GM18505 (cell line): ENCODE measurements at regions not wholly inside any gene's neighbourhood (a gene's known extent, or its start where the extent isn't known, plus 50 kb on each side); places are given as distances from the start of the nearest gene placed in this dataset.
"Not testable (repeated sequence)": the region's sequence is repeated elsewhere in the genome, so short reads cannot be mapped to it uniquely, and the experiment has no call there.

Experiments used
- ATAC-seq: cut with Tn5 transposase; IDR thresholded peaks from one replicate; pipeline ENCODE4 v1.9.1; 2021; ENCODE audit not compliant: unreplicated experiment
- POLR2A ChIP-seq: IDR thresholded peaks from 4 replicates; pipeline ENCODE4 v1.6.1; 2011; ENCODE audit warnings: borderline replicate concordance; ENCODE audit not compliant: insufficient read depth, insufficient read length; ENCODE audit errors: extremely low read depth

DNA sequence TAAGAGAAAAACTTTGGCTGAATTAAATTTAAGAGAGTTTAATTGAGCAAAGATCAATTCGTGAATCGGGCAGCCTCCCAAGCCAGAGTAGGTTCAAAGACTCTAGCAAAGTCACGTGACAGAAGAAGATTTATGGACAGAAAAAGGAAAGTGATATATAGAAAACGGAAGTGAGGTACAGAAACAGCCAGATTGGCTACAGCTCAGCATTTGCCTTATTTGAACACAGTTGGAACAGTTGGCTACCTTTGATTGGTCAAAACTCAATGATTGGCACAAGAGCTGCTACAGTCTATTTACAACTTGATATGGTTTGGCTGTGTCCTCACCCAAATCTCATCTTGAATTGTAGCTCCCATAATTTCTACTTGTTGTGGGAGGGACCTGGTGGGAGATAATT lies 102.6 kb downstream of the PLG start:
- no peak for TF ChIP-seq POLR2A
- no peak for ATAC-seq

DNA sequence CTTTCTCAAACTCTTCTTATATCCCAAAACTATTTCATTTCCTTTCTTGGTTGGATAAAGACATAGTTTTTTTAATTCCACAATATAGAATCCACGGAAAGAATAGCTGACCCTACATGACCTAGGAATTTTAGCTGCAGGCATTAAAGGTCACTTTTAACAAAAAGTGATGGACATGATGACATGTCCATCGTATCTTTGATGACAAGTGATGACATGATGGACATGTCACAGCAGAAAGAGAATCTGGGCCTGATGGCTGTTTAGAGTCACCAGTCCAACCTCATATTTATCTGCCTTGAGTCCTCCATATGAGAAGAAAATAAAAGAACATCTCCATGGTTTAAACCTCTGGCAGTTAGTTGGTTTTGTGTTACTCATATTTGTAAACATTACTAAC lies 106.2 kb downstream of the PLG start:
- no peak for TF ChIP-seq POLR2A
- ATAC-seq: no peak

DNA sequence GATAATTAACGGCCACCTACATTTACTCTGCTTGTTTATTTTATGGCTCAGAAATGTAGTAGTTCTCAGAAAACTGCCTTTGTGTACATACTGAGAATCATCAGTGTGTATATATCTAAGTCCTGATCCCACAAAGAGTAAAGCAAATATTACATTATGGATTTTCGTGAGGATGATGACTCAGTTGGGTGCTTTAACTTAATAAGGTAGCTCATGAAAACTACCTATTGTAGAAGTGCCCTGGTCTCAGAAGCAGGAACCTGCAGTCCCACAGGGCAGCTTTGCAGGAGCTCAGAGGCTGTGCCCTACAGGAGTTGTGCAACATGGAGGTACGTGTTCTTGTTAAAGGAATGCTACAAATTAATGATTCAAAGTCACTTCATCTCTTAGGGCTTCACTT lies 108.2 kb downstream of the PLG start:
- no peak for ATAC-seq
- TF ChIP-seq POLR2A: no peak

DNA sequence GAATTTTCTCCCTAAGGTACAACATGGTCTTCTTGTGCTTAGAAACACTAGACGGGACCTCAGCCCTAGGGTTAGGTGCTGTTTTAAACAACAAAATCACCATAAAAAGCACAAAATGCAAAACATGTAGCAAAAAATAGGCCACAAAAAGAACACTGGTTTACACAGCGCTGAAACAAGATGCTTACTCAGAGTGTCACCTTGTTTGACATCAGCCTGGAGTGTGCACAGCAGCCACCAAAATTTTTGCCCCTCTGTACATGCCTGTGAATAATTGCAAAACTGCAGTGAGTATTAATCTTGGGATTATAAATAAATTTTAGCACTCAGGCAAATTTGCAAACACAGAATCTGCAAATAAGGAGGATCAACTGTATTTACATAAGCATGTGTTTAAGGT lies 110.1 kb downstream of the PLG start:
- no peak for ATAC-seq

DNA sequence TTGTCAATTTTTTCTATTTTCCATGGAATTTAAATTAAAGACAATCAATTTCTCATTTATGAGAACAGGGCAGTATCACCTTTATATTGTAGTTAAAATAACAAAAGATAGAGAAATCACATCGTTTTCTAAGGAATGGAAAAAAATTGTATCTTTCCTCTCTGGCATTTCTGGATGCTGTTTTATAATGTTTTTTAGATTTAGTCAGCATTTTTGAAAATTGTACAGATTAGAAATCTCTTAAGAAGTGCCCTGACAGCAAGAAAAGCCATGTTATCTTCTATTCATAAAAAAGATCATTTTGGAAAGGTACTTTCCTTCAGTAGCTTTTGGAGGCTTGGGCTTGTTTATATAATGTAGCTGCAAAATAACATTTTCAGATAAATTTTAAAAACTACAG lies 116.9 kb downstream of the PLG start:
- ATAC-seq: no peak
- TF ChIP-seq POLR2A: no peak

More for the DNA sequence above, 110.1 kb downstream of the PLG start:
- TF ChIP-seq POLR2A: no peak

DNA sequence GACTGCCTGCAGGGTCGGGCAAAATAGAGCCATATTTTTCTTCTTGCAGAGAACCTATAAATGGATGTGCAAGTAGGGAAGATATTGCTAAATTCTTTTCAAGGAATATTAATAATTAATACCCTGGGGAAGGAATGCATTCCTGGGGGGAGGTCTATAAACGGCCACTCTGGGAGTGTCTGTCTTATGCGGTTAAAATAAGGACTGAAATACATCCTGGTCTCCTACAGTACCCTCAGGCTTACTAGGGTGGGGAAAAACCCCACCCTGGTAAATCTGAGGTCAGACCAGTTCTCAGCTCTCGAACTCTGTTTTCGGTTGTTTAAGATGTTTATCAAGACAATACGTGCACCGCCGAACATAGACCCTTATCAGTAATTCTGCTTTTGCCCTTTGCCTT lies 118.6 kb downstream of the PLG start:
- ATAC-seq: not testable (repeated sequence)

DNA sequence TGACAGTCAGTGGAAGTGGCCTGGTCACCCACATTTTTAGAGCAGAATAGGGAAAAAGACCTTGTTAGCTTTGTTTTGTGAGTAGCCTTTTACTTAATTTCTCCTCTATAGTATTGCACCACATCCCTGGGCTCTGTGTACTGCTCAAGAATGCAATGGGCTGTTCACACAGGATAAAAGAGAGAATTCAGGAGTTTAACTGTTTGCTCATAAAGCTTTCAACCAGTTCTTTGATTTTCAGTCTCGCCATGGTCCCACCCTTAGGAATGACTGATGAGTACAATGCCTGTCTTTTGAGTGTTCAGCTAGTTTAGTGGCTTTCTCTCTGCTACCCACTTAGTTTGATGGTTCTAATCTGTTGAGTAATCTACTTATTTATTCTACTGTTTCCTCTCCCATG lies 129.7 kb downstream of the PLG start:
- TF ChIP-seq POLR2A: no peak
- ATAC-seq: no peak

DNA sequence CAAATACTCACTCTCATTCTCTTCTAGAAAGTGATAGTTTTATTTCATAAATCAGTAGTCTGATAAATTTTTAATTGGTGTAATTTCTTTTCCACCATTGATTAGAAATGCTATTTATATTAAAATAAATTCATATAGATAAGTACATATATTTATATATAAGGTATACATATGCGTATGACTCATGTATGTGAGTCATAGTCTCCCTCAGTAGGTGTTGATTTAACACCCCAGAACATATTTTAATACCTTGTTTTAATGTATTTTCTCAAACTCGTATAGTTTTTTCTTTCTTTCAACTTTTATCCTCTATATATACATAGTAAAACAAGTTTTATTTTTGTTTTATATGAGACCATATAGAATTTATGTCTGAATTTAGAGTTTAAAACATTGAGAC lies 130.4 kb downstream of the PLG start:
- ATAC-seq: no peak
- TF ChIP-seq POLR2A: no peak

DNA sequence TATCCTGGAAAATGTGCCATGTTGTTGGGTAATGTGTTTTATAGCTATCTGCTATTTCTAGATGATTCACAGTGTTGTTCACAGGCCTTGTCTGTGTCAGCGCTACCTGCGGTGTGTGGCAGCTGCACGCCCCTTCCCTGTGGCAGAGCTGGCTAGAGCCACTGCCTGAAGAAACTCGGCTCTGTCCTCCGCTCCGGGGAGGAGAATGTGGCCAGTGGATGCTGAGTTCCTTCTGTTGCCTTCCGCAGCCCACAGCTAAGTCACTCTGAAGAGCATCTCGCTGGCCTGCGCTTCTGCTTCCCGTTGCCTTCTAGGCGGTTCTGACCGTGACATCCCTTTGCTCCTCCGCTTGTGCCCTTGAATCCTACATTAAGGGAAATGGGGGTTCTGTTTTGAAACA lies 135.1 kb downstream of the PLG start:
- no peak for ATAC-seq
- no peak for TF ChIP-seq POLR2A

DNA sequence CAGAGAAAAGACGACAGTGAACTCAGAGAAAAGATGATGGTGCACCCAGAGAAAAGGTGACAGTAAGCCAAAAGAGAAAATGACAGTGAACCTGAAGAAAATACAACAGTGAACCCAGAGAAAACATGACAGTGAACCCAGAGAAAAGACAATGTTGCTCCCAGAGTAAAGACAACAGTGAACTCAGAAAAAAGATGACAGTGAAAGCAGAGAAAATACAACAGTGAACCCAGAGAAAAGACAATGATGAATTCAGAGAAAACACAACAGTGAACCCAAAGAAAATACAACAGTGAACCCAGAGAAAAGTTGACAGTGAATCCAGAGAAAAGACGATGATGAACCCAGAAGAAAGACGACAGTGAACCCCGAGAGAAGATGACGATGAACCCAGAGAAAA lies 140.5 kb upstream of the MAP3K4 start:
- no peak for ATAC-seq
- TF ChIP-seq POLR2A: no peak

DNA sequence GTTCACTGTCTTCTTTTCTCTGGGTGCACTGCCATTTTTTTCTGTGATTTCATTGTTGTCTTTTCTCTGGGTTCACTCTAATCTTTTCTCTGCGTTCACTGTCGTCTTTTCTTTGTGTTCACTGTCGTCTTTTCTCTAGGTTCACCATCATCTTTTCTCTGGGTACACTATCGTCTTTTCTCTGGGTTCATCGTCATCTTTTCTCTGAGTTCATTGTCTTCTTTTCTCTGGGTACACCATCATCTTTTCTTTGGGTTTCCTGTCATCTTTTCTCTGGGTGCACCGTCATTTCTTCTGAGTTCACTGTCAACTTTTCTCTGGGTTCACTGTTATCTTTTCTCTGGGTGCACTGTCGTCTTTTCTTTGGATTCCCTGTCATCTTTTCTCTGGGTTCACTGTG lies 137.6 kb upstream of the MAP3K4 start:
- TF ChIP-seq POLR2A: no peak
- no peak for ATAC-seq

DNA sequence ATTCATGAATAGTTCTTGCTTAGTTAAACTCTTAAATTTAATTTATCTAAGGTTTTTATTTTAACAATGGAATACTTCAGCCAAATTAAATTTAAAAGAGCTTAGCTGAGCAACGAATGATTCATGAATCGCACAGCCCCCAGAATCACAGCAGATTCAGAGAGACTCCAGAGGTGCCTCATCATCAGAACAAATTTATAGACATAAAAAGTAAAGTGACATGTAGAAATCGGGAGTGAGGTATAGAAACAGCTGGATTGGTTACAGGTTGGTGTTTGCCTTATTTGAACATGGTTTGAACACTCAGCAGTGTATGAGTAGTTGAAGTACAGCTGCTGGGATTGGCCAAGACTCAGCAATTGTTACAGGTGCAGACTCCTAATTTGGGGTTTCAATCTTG lies 132.7 kb upstream of the MAP3K4 start:
- TF ChIP-seq POLR2A: no peak
- no peak for ATAC-seq

DNA sequence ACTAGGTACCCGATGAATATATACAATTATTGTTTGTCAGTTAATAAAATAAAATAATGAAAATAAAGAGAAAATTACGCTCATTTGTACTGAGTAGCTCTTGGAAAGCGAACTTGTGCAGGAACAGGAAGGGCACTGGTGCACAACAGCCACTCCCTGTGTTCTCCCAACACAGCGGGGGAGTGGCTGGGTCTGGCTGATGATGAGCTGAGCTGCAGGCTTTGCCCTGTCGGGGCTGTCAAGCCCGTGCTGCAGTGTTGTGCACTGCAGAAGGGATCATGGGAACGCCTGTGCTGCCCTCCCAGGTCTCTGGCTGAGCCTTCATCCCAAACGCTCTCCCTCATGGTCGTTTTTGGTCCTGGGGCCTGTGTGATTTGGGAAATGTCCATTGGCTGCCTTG lies 131.7 kb upstream of the MAP3K4 start:
- ATAC-seq: no peak

DNA sequence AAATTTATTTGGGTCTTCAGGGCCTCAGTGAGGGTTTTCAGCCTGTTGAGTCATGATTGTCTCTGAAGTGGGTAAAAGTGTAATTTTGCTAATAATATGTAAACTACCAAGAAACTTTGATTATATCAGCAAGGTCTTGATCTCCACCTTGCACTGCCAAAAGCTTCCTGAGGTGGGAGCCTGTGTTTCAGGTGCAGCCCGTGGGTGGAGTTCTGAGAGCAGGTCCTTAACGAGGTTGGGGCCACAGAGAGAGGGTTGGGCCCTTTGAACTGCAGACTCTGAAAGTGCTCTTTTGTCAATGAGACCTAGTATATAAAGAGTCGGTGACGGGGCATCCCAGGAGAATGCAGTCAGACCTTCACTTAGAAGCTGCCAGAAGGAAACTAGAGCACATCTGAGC lies 129.7 kb upstream of the MAP3K4 start:
- no peak for TF ChIP-seq POLR2A
- no peak for ATAC-seq

More for the DNA sequence above, 131.7 kb upstream of the MAP3K4 start:
- TF ChIP-seq POLR2A: no peak

DNA sequence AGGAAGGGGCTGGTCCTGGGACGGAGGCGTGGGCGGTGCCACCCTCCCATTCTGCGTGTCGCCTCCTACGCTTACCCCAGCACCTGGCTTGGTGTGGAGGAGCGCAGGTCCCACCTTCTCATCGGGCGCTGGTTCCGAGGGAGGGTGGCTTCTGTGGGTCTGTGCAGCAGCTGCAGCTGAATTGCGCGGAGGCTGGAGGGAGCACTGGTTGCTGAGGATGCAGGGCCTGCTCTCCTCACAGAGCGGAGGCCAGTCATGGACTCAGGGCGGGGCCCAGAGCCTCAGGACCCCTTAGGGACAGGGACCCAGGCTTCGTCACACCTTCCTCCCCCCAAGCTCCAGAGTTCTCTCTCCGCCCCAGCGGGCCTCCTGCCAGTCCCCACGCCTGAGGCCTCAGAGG lies 127.8 kb upstream of the MAP3K4 start:
- no peak for ATAC-seq
- no peak for TF ChIP-seq POLR2A
